DND-41 (cell line): ENCODE measurements at regions not wholly inside any gene's neighbourhood (a gene's known extent, or its start where the extent isn't known, plus 50 kb on each side); places are given as distances from the start of the nearest gene placed in this dataset.

Source experiments
- ATAC-seq: fragments of 200-7000 bp; cut with Tn5 transposase; 3 replicates; pipeline ENCODE4 v1.9.1; 2021; ENCODE audit warnings: low read depth; ENCODE audit not compliant: insufficient read depth
- DNase-seq: peaks from one replicate; pipeline ENCODE4 v3.0.0-alpha.2; 2020
- H2AFZ ChIP-seq: 2 replicates; pipeline ENCODE4 v1.6.0; 2012; ENCODE audit warnings: low read depth, low read length
- H3K27ac ChIP-seq: 2 replicates; pipeline ENCODE4 v1.5.1; 2012; ENCODE audit warnings: low read length, inconsistent platforms
- H3K27me3 ChIP-seq: fragments of 200-600 bp; sonication (generic); 2 replicates; pipeline ENCODE4 v1.6.0; 2012; ENCODE audit warnings: low read length, mild to moderate bottlenecking, inconsistent platforms; ENCODE audit not compliant: insufficient read depth, poor library complexity
- H3K36me3 ChIP-seq: 2 replicates; pipeline ENCODE4 v1.5.1; 2012; ENCODE audit warnings: low read length, inconsistent platforms; ENCODE audit not compliant: insufficient read depth
- H3K4me1 ChIP-seq: 2 replicates; pipeline ENCODE4 v1.5.1; 2012; ENCODE audit warnings: mild to moderate bottlenecking, low read length; ENCODE audit not compliant: insufficient read depth
- H3K4me2 ChIP-seq: 2 replicates; pipeline ENCODE4 v1.6.0; 2012; ENCODE audit warnings: mild to moderate bottlenecking, moderate library complexity, low read length, inconsistent platforms; ENCODE audit not compliant: insufficient read depth
- H3K4me3 ChIP-seq, 2 experiments: fragments of 200-600 bp in 1 of 2; shearing (Covaris generic) in 1 of 2; 2 replicates each; pipeline ENCODE4 v1.5.1; 2012 to 2016; ENCODE audit warnings: inconsistent platforms in 2 of 2, low read length in 2 of 2, mild to moderate bottlenecking in 2 of 2, low read depth in 1 of 2, moderate library complexity in 1 of 2
- H3K79me2 ChIP-seq: 2 replicates; pipeline ENCODE4 v1.6.0; 2012; ENCODE audit warnings: low read length, inconsistent platforms; ENCODE audit not compliant: insufficient read depth
- H3K9ac ChIP-seq: 2 replicates; pipeline ENCODE4 v1.6.0; 2012; ENCODE audit warnings: low read depth, mild to moderate bottlenecking, inconsistent platforms, low read length, moderate library complexity
- H3K9me3 ChIP-seq: 2 replicates; pipeline ENCODE4 v1.5.1; 2012; ENCODE audit warnings: low read length, moderate library complexity, mild to moderate bottlenecking, inconsistent platforms; ENCODE audit not compliant: insufficient read depth, severe bottlenecking
- H4K20me1 ChIP-seq: 2 replicates; pipeline ENCODE4 v1.6.0; 2012; ENCODE audit warnings: low read length; ENCODE audit not compliant: insufficient read depth
- CTCF ChIP-seq: IDR thresholded peaks from 2 replicates; pipeline ENCODE4 v1.5.1; 2012; ENCODE audit warnings: borderline replicate concordance, low read length, moderate library complexity, mild to moderate bottlenecking; ENCODE audit not compliant: poor library complexity, severe bottlenecking; ENCODE audit errors: extremely low read depth
- EZH2 ChIP-seq: IDR thresholded peaks from 3 replicates; pipeline ENCODE4 v1.6.1; 2012; ENCODE audit warnings: borderline replicate concordance, low read depth, mild to moderate bottlenecking, moderate library complexity, low read length, inconsistent platforms; ENCODE audit not compliant: severe bottlenecking

GRCh38 chr6:41428996-41429421, 93.6 kb downstream of the NCR2 start:
- H3K27me3 ChIP-seq, result no peaks in the 10 kb centered on the region
- H3K9ac ChIP-seq, result no peak overlapping the region
- ATAC-seq, result peak; percentile 71
- no peaks in the 10 kb centered on the region for H3K9me3 ChIP-seq
- no peaks in the 10 kb centered on the region for H4K20me1 ChIP-seq
- H3K36me3 ChIP-seq, result no peaks in the 10 kb centered on the region
- no peak overlapping the region for H3K27ac ChIP-seq
- peaks cover 14% of the 10 kb centered on the region for H3K4me1 ChIP-seq
- TF ChIP-seq CTCF (no peak), EZH2 (no peak)
- H3K79me2 ChIP-seq, result no peaks in the 10 kb centered on the region
- no peak overlapping the region for H2AFZ ChIP-seq
- H3K4me3 ChIP-seq, result no peak overlapping the region
- peak; percentile 55 for DNase-seq
- no peak overlapping the region for H3K4me2 ChIP-seq

- H3K27ac ChIP-seq, result peak overlapping the region; percentile 8; the same call in 1 of the 2 replicates
- H3K4me1 ChIP-seq, result peaks cover 6% of the 10 kb centered on the region
- DNase-seq, result no peak
- no peak overlapping the region; the same call in 1 of the 2 replicates for H2AFZ ChIP-seq
- H3K9ac ChIP-seq, result no peak overlapping the region
- H3K79me2 ChIP-seq, result no peaks in the 10 kb centered on the region
- H3K9me3 ChIP-seq, result no peaks in the 10 kb centered on the region
- TF ChIP-seq EZH2, result no peak
- TF ChIP-seq CTCF, result no peak
- no peaks in the 10 kb centered on the region for H3K36me3 ChIP-seq
- H3K27me3 ChIP-seq, result no peaks in the 10 kb centered on the region
- no peak overlapping the region for H3K4me3 ChIP-seq
- no peak for ATAC-seq
- no peaks in the 10 kb centered on the region for H4K20me1 ChIP-seq
- H3K4me2 ChIP-seq, result no peak overlapping the region
Observed at GRCh38 chr6:41429506-41430504, 94.4 kb downstream of the NCR2 start.

GRCh38 chr6:41430875-41431274, 95.5 kb downstream of the NCR2 start:
- DNase-seq, result no peak
- H3K4me2 ChIP-seq, result no peak overlapping the region
- no peaks in the 10 kb centered on the region for H3K36me3 ChIP-seq
- H3K9ac ChIP-seq, result no peak overlapping the region
- no peaks in the 10 kb centered on the region for H4K20me1 ChIP-seq
- no peaks in the 10 kb centered on the region for H3K79me2 ChIP-seq
- H3K4me3 ChIP-seq, result no peak overlapping the region
- H3K27ac ChIP-seq, result no peak overlapping the region
- no peak for TF ChIP-seq EZH2
- TF ChIP-seq CTCF, result no peak
- H2AFZ ChIP-seq, result no peak overlapping the region
- H3K27me3 ChIP-seq, result no peaks in the 10 kb centered on the region
- no peak for ATAC-seq
- no peaks in the 10 kb centered on the region for H3K9me3 ChIP-seq
- peaks cover 5% of the 10 kb centered on the region for H3K4me1 ChIP-seq
